ENCODE measurements at regions not wholly inside any gene's neighbourhood (a gene's known extent, or its start where the extent isn't known, plus 50 kb on each side); places are given as distances from the start of the nearest gene placed in this dataset.
A peak's percentile ranks its signal among the peaks of the same experiment; 100 is the strongest.

GRCh38 chr18:60090170-60090569, 190.4 kb downstream of the PMAIP1 start:
- Histone ChIP-seq H3K4me2 (ENCODE audit: low read length) (no peak overlapping the region), H4K20me1 (ENCODE audit: insufficient read depth, low read length) (no peaks in the 10 kb centered on the region), H3K79me2 (ENCODE audit: insufficient read depth, low read depth, low read length) (no peaks in the 10 kb centered on the region), H3K9me3 (ENCODE audit: low read length) (no peaks in the 10 kb centered on the region), H2AFZ (ENCODE audit: low read length) (peak overlapping the region; percentile 31; the same call in 1 of the 2 replicates), H3K4me3 (ENCODE audit: low read depth, low read length, poor library complexity, severe bottlenecking) (no peak overlapping the region), H3K9me2 (ENCODE audit: insufficient read depth, low read length) (no peaks in the 10 kb centered on the region), H3K27ac (ENCODE audit: low read depth, low read length, poor library complexity, severe bottlenecking) (no peak overlapping the region), H3K4me1 (ENCODE audit: insufficient read depth, low read length, poor library complexity, severe bottlenecking) (no peaks in the 10 kb centered on the region), H3K36me3 (ENCODE audit: insufficient read depth, low read length) (no peaks in the 10 kb centered on the region)
- peak; percentile 7 for DNase-seq (ENCODE audit: low spot score)
- BruUV-seq (replicated peaks), result no TSS peak
- ChIA-PET CTCF (ENCODE audit: unreplicated experiment) (no interaction called here), POLR2A (no interaction called here)
- no peak for TF ChIP-seq EZH2phosphoT487 (IDR thresholded peaks at IDR 0.05; ENCODE audit: borderline replicate concordance, low read depth, low read length)
- TF ChIP-seq CTCF (conservative IDR thresholded peaks at IDR 0.05; ENCODE audit: low read length), result peak; percentile 37; the same call in 1 of the 2 replicates
- intact Hi-C loops (cut with micrococcal nuclease; ENCODE audit: unreplicated experiment), result loop anchor here (10.0 kb wide), 1 partner anchor 325 kb away; no protein-coding TSS in a partner anchor

GRCh38 chr18:60082790-60083189, 183.0 kb downstream of the PMAIP1 start:
- Histone ChIP-seq H3K27ac (ENCODE audit: low read depth, low read length, poor library complexity, severe bottlenecking) (no peak overlapping the region), H3K9me3 (ENCODE audit: low read length) (no peaks in the 10 kb centered on the region), H3K4me1 (ENCODE audit: insufficient read depth, low read length, poor library complexity, severe bottlenecking) (no peaks in the 10 kb centered on the region), H3K4me2 (ENCODE audit: low read length) (no peak overlapping the region), H4K20me1 (ENCODE audit: insufficient read depth, low read length) (no peaks in the 10 kb centered on the region), H3K4me3 (ENCODE audit: low read depth, low read length, poor library complexity, severe bottlenecking) (no peak overlapping the region), H2AFZ (ENCODE audit: low read length) (no peak overlapping the region), H3K36me3 (ENCODE audit: insufficient read depth, low read length) (no peaks in the 10 kb centered on the region), H3K79me2 (ENCODE audit: insufficient read depth, low read depth, low read length) (no peaks in the 10 kb centered on the region), H3K9me2 (ENCODE audit: insufficient read depth, low read length) (no peaks in the 10 kb centered on the region)
- no TSS peak for BruUV-seq (replicated peaks)
- CTCF ChIA-PET (ENCODE audit: unreplicated experiment), result no interaction called here
- DNase-seq (ENCODE audit: low spot score), result no peak
- intact Hi-C loops (cut with micrococcal nuclease; ENCODE audit: unreplicated experiment), result no loop called here
- TF ChIP-seq EZH2phosphoT487 (IDR thresholded peaks at IDR 0.05; ENCODE audit: borderline replicate concordance, low read depth, low read length) (no peak), CTCF (conservative IDR thresholded peaks at IDR 0.05; ENCODE audit: low read length) (no peak)
- POLR2A ChIA-PET, result no interaction called here

GRCh38 chr18:60082282-60082681, 182.5 kb downstream of the PMAIP1 start:
- ChIA-PET CTCF (ENCODE audit: unreplicated experiment) (no interaction called here), POLR2A (no interaction called here)
- no peak for TF ChIP-seq EZH2phosphoT487 (IDR thresholded peaks at IDR 0.05; ENCODE audit: borderline replicate concordance, low read depth, low read length)
- no peak for TF ChIP-seq CTCF (conservative IDR thresholded peaks at IDR 0.05; ENCODE audit: low read length)
- Histone ChIP-seq H3K4me3 (ENCODE audit: low read depth, low read length, poor library complexity, severe bottlenecking) (no peak overlapping the region), H4K20me1 (ENCODE audit: insufficient read depth, low read length) (no peaks in the 10 kb centered on the region), H2AFZ (ENCODE audit: low read length) (no peak overlapping the region), H3K9me2 (ENCODE audit: insufficient read depth, low read length) (no peaks in the 10 kb centered on the region), H3K79me2 (ENCODE audit: insufficient read depth, low read depth, low read length) (no peaks in the 10 kb centered on the region), H3K4me2 (ENCODE audit: low read length) (no peak overlapping the region), H3K27ac (ENCODE audit: low read depth, low read length, poor library complexity, severe bottlenecking) (no peak overlapping the region), H3K4me1 (ENCODE audit: insufficient read depth, low read length, poor library complexity, severe bottlenecking) (no peaks in the 10 kb centered on the region), H3K9me3 (ENCODE audit: low read length) (no peaks in the 10 kb centered on the region), H3K36me3 (ENCODE audit: insufficient read depth, low read length) (no peaks in the 10 kb centered on the region)
- no TSS peak for BruUV-seq (replicated peaks)
- DNase-seq (ENCODE audit: low spot score), result no peak
- intact Hi-C loops (cut with micrococcal nuclease; ENCODE audit: unreplicated experiment), result no loop called here
